HAP-1 (cell line): ENCODE measurements at regions not wholly inside any gene's neighbourhood (a gene's known extent, or its start where the extent isn't known, plus 50 kb on each side); places are given as distances from the start of the nearest gene placed in this dataset.

Experiments used
- DNase-seq, 2 experiments: peaks; one replicate each; pipeline ENCODE4 v3.0.0-alpha.2; 2016 to 2020; ENCODE audit warnings: low spot score in 2 of 2
- H3K27me3 ChIP-seq: fragments of 250-450 bp; sonication (Bioruptor Pico); 2 replicates; pipeline ENCODE4 v1.5.1; 2020; ENCODE audit warnings: low read depth, mild to moderate bottlenecking, moderate library complexity
- H3K36me3 ChIP-seq: fragments of 250-450 bp; sonication (Bioruptor Pico); replicated peaks from 2 replicates; pipeline ENCODE4 v1.5.1; 2020; ENCODE audit warnings: mild to moderate bottlenecking
- H3K4me1 ChIP-seq: fragments of 250-450 bp; sonication (Bioruptor Pico); 2 replicates; pipeline ENCODE4 v1.5.1; 2020; ENCODE audit warnings: mild to moderate bottlenecking
- H3K4me3 ChIP-seq: fragments of 250-450 bp; sonication (Bioruptor Pico); 2 replicates; pipeline ENCODE4 v1.5.1; 2020; ENCODE audit warnings: mild to moderate bottlenecking, moderate library complexity
- H3K9me3 ChIP-seq: fragments of 250-450 bp; sonication (Bioruptor Pico); 2 replicates; pipeline ENCODE4 v1.5.1; 2020; ENCODE audit warnings: mild to moderate bottlenecking, moderate library complexity
- in situ Hi-C: fragments of 300-500 bp; cut with MboI; formaldehyde crosslinking; loops from 3 replicates; pipeline ENCODE4 v1.14.3; 2020; ENCODE audit warnings: low sequenced_read_pairs, inconsistent platforms, mixed read lengths

DNA sequence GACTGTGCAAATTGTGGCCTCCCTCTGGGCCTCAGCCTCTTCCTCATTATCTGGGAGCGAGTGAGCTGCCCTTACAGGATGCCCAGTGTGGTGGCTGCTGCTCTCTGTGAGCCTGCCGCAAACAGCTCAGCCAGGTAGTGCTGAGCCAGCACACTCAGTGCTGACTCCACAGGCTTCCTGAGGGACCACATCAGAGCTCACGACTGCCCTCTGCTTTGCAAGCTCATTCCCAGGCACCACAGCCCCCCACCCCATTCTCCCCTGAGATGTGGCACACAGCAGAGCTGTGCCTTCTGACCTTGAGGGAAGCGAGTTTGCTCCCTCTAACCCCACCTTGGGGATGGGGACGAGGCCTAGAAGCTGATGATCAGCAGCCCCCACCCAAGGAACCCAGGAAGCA is 230.5 kb upstream of the PPP2R2D start:
- Histone ChIP-seq H3K4me1 (no peaks in the 10 kb centered on the region), H3K36me3 (no peaks in the 10 kb centered on the region), H3K4me3 (no peak overlapping the region), H3K9me3 (no peaks in the 10 kb centered on the region), H3K27me3 (no peaks in the 10 kb centered on the region)
- DNase-seq = no peak
- in situ Hi-C loops = no loop called here

GRCh38 chr10:131673396-131673795 is 227.4 kb upstream of the PPP2R2D start:
- no peak for DNase-seq
- in situ Hi-C loops = no loop called here
- Histone ChIP-seq H3K4me1 (no peaks in the 10 kb centered on the region), H3K36me3 (no peaks in the 10 kb centered on the region), H3K9me3 (no peaks in the 10 kb centered on the region), H3K4me3 (no peak overlapping the region), H3K27me3 (no peaks in the 10 kb centered on the region)

GRCh38 chr10:131674130-131674529 is 226.7 kb upstream of the PPP2R2D start:
- DNase-seq = no peak
- Histone ChIP-seq H3K4me3 (no peak overlapping the region), H3K27me3 (no peaks in the 10 kb centered on the region), H3K4me1 (no peaks in the 10 kb centered on the region), H3K36me3 (no peaks in the 10 kb centered on the region), H3K9me3 (no peaks in the 10 kb centered on the region)
- in situ Hi-C loops = no loop called here

DNA sequence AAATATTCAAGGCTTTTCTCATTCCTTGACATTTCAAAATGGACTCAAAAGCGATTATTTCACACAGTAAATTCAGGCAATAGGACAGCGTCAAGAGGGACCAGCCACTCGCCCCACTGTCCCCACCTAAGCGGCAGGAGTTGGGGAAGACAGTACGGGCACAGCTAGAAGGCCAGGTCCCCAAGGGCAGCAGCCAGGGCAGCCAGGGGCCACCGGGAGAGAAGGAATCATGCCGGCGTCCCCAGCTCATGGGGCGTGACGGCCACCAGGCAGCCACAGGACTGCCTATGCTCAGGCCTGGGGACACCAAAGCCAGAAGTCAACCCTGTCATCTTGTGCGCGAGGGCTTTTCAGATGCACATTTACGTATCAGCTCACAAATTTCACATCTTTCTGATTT is 225.7 kb upstream of the PPP2R2D start:
- Histone ChIP-seq H3K4me1 (no peaks in the 10 kb centered on the region), H3K27me3 (no peaks in the 10 kb centered on the region), H3K9me3 (no peaks in the 10 kb centered on the region), H3K4me3 (no peak overlapping the region), H3K36me3 (no peaks in the 10 kb centered on the region)
- in situ Hi-C loops = no loop called here
- no peak for DNase-seq

DNA sequence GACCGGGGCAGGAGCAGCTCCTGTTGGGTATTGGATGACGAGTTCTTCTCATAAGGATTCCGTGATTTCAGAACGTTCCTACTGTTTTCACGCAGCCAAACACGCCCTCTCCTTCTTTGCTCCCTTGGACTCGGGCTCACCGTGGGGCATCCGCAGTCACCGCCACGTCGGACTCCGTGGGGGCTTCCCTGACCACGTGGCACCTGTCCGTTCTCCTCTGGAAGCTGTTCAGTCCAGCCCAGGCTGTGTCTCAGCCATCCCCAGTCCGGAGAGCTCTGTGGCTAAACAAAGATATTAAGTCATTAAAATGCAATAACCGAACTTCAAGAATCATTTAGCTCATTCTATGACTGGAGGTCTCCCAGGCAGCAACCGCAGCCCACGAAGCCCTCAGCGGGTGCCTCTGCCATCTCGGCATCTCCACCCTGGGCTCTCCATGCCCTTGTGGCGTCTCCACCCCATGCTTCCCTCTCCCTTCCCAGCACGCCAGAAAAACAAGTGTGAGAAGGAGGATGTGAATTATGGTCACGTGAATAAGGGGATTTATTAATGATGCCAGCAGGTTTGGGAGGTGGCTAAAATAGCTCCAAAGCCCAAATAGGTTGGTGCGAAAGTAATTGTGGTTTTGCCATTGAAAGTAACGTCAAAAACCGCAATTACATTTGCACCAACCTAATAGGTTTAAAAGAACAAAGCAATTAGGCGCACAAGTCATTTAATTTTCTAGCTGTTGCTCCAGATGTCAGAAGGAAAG is 224.6 kb upstream of the PPP2R2D start:
- no peaks in the 10 kb centered on the region for H3K27me3 ChIP-seq
- DNase-seq = no peak
- H3K9me3 ChIP-seq = no peaks in the 10 kb centered on the region
- in situ Hi-C loops = no loop called here
- H3K4me1 ChIP-seq = no peaks in the 10 kb centered on the region
- no peaks in the 10 kb centered on the region for H3K36me3 ChIP-seq
- H3K4me3 ChIP-seq = no peak overlapping the region

DNA sequence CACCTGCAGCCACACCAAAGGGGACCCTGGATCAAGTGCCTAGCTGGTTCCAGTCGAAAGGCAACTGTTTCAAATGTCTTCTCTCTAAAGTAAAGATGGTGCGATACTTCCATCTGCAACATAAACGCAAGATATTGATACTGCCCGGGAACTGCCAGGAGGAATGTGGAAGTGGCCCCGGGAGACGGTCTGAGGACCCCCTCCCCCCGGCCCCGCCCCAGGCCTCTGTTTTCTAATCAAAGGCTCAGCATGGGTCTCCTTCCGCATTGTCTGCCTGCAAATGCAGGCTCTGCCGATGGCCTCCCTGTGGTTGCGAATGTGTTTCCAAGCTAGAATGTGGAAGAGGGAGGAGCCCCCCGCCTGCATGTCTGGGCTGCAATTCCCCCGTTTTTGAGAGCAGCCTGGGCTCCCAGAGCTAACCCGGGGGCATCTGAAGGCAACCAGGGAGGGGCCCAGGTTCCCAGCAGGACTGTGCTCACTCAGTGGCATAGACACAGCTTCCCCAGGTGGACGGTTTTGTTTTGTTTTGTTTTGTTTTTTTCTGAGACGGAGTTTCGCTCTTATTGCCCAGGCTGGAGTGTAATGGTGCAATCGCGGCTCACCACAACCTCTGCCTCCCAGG is 223.9 kb upstream of the PPP2R2D start:
- Histone ChIP-seq H3K4me1 (no peaks in the 10 kb centered on the region), H3K9me3 (no peaks in the 10 kb centered on the region), H3K4me3 (no peak overlapping the region), H3K27me3 (no peaks in the 10 kb centered on the region), H3K36me3 (no peaks in the 10 kb centered on the region)
- in situ Hi-C loops = no loop called here
- DNase-seq = no peak

DNA sequence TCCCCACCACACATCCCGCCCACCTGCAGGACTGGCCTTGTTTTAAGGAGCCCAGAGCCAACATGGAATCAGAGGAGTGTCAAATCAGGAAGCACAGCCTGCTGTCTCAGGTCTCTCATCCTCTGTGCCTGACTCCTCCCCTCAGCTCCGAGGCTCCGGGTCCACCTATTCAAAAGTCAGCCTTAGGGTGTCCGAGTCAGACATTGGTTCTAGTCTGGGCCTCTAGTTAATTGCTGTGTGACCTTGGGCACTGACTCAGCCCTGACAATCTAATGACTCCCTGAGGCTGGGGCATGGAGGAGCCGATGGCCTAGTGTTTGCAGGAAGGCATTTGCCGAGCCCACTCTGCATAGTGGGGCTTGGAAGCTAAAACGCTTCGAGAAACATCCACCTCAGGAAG is 223.1 kb upstream of the PPP2R2D start:
- Histone ChIP-seq H3K4me3 (no peak overlapping the region), H3K9me3 (no peaks in the 10 kb centered on the region), H3K36me3 (no peaks in the 10 kb centered on the region), H3K4me1 (no peaks in the 10 kb centered on the region), H3K27me3 (no peaks in the 10 kb centered on the region)
- no peak for DNase-seq
- in situ Hi-C loops = no loop called here

DNA sequence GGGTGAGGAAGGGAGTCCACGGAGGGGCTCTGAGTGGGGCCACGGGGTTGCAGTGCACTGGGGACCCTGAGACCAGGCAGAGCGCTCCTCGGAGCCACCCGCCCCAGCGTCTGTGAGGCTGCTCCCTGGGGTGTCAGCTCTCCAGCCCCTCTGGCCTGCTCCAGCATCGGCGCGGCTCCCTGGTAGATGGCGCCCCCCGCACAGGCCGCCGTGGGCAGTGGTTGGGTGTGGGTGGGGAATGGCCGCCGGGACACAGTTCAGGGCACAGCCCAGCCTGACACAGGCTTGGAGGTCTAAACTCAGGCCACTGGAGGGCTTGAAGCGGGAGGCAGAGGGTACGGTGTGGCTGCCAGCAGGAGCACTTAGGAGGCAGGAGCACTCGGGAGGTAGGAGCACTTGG is 222.6 kb upstream of the PPP2R2D start:
- DNase-seq = no peak
- H3K9me3 ChIP-seq = no peaks in the 10 kb centered on the region
- H3K27me3 ChIP-seq = no peaks in the 10 kb centered on the region
- no peaks in the 10 kb centered on the region for H3K36me3 ChIP-seq
- no peak overlapping the region for H3K4me3 ChIP-seq
- in situ Hi-C loops = no loop called here
- H3K4me1 ChIP-seq = no peaks in the 10 kb centered on the region

DNA sequence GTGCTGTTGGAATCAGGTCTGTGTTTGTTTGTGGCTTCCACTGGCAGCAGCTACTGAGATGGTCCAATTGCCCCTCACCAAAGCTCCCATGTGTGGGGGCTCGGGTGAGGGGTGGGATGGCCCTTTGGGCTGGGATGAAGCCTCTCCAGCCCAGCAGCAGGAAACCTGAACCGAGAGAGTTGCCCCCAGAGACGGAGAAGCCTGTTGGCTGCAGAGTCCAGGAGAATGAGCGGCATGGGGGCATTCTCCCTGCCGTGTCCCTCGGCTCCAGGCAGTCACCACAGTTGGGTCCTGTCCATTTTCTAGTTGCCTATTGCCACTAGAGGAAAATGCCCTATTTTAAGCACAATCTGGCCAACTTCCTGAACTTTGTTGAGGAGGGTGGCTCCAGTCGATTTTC is 222.2 kb upstream of the PPP2R2D start:
- no peaks in the 10 kb centered on the region for H3K27me3 ChIP-seq

GRCh38 chr10:131679926-131680325 is 220.9 kb upstream of the PPP2R2D start:
- no peaks in the 10 kb centered on the region for H3K4me1 ChIP-seq
- in situ Hi-C loops = no loop called here
- H3K9me3 ChIP-seq = no peaks in the 10 kb centered on the region
- no peak for DNase-seq
- no peak overlapping the region for H3K4me3 ChIP-seq
- no peaks in the 10 kb centered on the region for H3K36me3 ChIP-seq
- no peaks in the 10 kb centered on the region for H3K27me3 ChIP-seq

More for the DNA sequence above, 222.2 kb upstream of the PPP2R2D start:
- H3K36me3 ChIP-seq = no peaks in the 10 kb centered on the region
- H3K9me3 ChIP-seq = no peaks in the 10 kb centered on the region
- in situ Hi-C loops = no loop called here
- H3K4me3 ChIP-seq = no peak overlapping the region
- DNase-seq = no peak
- no peaks in the 10 kb centered on the region for H3K4me1 ChIP-seq

DNA sequence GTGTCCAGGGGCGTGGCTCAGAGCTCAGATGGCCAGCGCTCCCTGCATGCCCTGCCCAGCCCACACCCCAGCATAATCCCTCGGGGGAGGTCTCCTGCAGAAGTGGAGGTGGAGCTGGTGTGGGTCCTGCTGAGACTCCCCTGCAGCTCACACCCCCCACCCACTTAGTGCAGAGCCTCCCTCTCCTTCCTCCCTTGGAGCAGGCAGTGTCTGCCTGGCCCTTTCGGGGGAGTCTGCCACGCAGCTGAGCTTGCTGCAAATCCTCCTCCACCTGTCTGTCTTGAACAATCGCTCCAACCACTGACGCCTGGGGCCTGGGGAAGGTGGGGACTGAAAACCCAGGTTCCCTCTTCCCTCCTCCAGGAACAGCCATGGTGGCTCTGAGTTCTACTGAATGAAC is 219.7 kb upstream of the PPP2R2D start:
- H3K4me1 ChIP-seq = no peaks in the 10 kb centered on the region
- in situ Hi-C loops = no loop called here

DNA sequence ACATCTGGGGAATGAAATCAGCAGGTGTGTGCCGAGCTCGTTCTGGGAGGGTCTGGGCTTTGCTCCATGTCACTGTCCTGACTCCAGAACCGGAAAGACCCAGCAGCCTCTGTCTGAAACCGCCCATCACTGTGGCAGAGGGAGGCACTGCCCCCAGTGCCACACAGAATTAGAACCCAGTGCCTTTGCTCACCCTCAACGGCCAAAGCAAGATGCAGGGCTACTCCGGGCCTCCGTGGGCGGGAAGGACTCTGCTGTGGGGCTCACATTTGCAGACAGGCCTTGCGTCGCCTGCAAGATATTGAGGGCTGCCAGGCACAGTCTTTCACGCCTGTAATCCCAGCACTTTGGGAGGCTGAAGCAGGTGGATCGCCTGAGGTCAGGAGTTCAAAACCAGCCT is 219.2 kb upstream of the PPP2R2D start:
- Histone ChIP-seq H3K4me1 (no peaks in the 10 kb centered on the region), H3K36me3 (no peaks in the 10 kb centered on the region), H3K4me3 (no peak overlapping the region), H3K9me3 (no peaks in the 10 kb centered on the region), H3K27me3 (no peaks in the 10 kb centered on the region)
- no peak for DNase-seq
- in situ Hi-C loops = no loop called here

More for the DNA sequence above, 219.7 kb upstream of the PPP2R2D start:
- DNase-seq = no peak
- Histone ChIP-seq H3K9me3 (no peaks in the 10 kb centered on the region), H3K27me3 (no peaks in the 10 kb centered on the region), H3K36me3 (no peaks in the 10 kb centered on the region), H3K4me3 (no peak overlapping the region)

- no peaks in the 10 kb centered on the region for H3K9me3 ChIP-seq
- H3K4me1 ChIP-seq = no peaks in the 10 kb centered on the region
- DNase-seq = no peak
- H3K27me3 ChIP-seq = no peaks in the 10 kb centered on the region
- in situ Hi-C loops = no loop called here
- H3K4me3 ChIP-seq = no peak overlapping the region
- no peaks in the 10 kb centered on the region for H3K36me3 ChIP-seq
Measured at GRCh38 chr10:131682271-131682962, 218.4 kb upstream of the PPP2R2D start.

GRCh38 chr10:131683281-131683861 is 217.4 kb upstream of the PPP2R2D start:
- Histone ChIP-seq H3K4me3 (no peak overlapping the region), H3K36me3 (no peaks in the 10 kb centered on the region), H3K4me1 (no peaks in the 10 kb centered on the region), H3K9me3 (no peaks in the 10 kb centered on the region), H3K27me3 (no peaks in the 10 kb centered on the region)
- in situ Hi-C loops = no loop called here
- no peak for DNase-seq
